Ishikawa (cell line): ENCODE measurements at regions not wholly inside any gene's neighbourhood (a gene's known extent, or its start where the extent isn't known, plus 50 kb on each side); places are given as distances from the start of the nearest gene placed in this dataset.

Source experiments
- EP300 ChIP-seq: IDR thresholded peaks from 2 replicates; pipeline ENCODE4 v1.6.1; 2012; ENCODE audit warnings: borderline replicate concordance
- FOXM1 ChIP-seq: IDR thresholded peaks from 2 replicates; pipeline ENCODE4 v1.6.1; 2012; ENCODE audit warnings: low read depth, borderline replicate concordance
- MAX ChIP-seq: IDR thresholded peaks from 2 replicates; pipeline ENCODE4 v1.6.1; 2012
- NFIC ChIP-seq: IDR thresholded peaks from 2 replicates; pipeline ENCODE4 v1.6.1; 2012
- RAD21 ChIP-seq: IDR thresholded peaks from 2 replicates; pipeline ENCODE4 v1.6.1; 2012; ENCODE audit warnings: low read depth
- REST ChIP-seq: IDR thresholded peaks from 2 replicates; pipeline ENCODE4 v1.6.1; 2012; ENCODE audit warnings: low read depth, mild to moderate bottlenecking
- TAF1 ChIP-seq: IDR thresholded peaks from 2 replicates; pipeline ENCODE4 v1.6.1; 2012; ENCODE audit warnings: low read depth, mild to moderate bottlenecking
- TCF12 ChIP-seq: IDR thresholded peaks from 2 replicates; pipeline ENCODE4 v1.6.1; 2012; ENCODE audit warnings: low read depth
- USF1 ChIP-seq: IDR thresholded peaks from 2 replicates; pipeline ENCODE4 v1.6.1; 2012
- YY1 ChIP-seq: IDR thresholded peaks from 2 replicates; pipeline ENCODE4 v1.6.1; 2012; ENCODE audit warnings: low read depth
- ZBTB7A ChIP-seq: IDR thresholded peaks from 2 replicates; pipeline ENCODE4 v1.6.1; 2012; ENCODE audit warnings: low read depth

- no peak for TF ChIP-seq EP300
- no peak for TF ChIP-seq REST
- peak; percentile 31; the same call in 1 of the 2 replicates for TF ChIP-seq RAD21
- no peak for TF ChIP-seq ZBTB7A
- no peak for TF ChIP-seq USF1
- no peak for TF ChIP-seq TAF1
- no peak for TF ChIP-seq YY1
- TF ChIP-seq MAX = no peak
- TF ChIP-seq NFIC = no peak
- no peak for TF ChIP-seq FOXM1
- no peak for TF ChIP-seq TCF12
Measured at GRCh38 chrX:109911046-109911445, 91.9 kb upstream of the TMEM164 start.
